IMR-90 (cell line): ENCODE measurements at regions not wholly inside any gene's neighbourhood (a gene's known extent, or its start where the extent isn't known, plus 50 kb on each side); places are given as distances from the start of the nearest gene placed in this dataset.

Source experiments
- BHLHE40 ChIP-seq: fragments of 150-350 bp; IDR thresholded peaks from 2 replicates; pipeline ENCODE4 v1.6.1; 2016; ENCODE audit warnings: mild to moderate bottlenecking, low read depth, low read length
- CEBPB ChIP-seq: IDR thresholded peaks from 2 replicates; pipeline ENCODE4 v1.6.1; 2012; ENCODE audit warnings: low read depth, low read length, improper control_type of control experiment
- CTCF ChIP-seq: conservative IDR thresholded peaks from 2 replicates; pipeline ENCODE4 v1.5.1; 2012; ENCODE audit warnings: mild to moderate bottlenecking, low read depth, low read length, improper control_type of control experiment
- MAFK ChIP-seq: IDR thresholded peaks from 2 replicates; pipeline ENCODE4 v1.6.1; 2012; ENCODE audit warnings: low read depth, low read length, improper control_type of control experiment
- MXI1 ChIP-seq: IDR thresholded peaks from 2 replicates; pipeline ENCODE4 v1.6.1; 2012; ENCODE audit warnings: low read depth, mild to moderate bottlenecking, low read length, moderate library complexity, borderline replicate concordance
- POLR2A ChIP-seq: IDR thresholded peaks from 2 replicates; pipeline ENCODE4 v1.6.1; 2012; ENCODE audit warnings: mild to moderate bottlenecking, low read depth, low read length
- RAD21 ChIP-seq: IDR thresholded peaks from 2 replicates; pipeline ENCODE4 v1.6.1; 2012; ENCODE audit warnings: low read length, improper control_type of control experiment
- RCOR1 ChIP-seq: IDR thresholded peaks from 2 replicates; pipeline ENCODE4 v1.6.1; 2012; ENCODE audit warnings: mild to moderate bottlenecking, low read length, improper control_type of control experiment; ENCODE audit not compliant: insufficient replicate concordance
- RFX5 ChIP-seq: IDR thresholded peaks from 2 replicates; pipeline ENCODE4 v1.8.0; 2012; ENCODE audit warnings: low read depth, mild to moderate bottlenecking, low read length, moderate library complexity
- USF2 ChIP-seq: fragments of 150-350 bp; IDR thresholded peaks from 2 replicates; pipeline ENCODE4 v1.6.1; 2017; ENCODE audit warnings: mild to moderate bottlenecking, antibody characterized with exemption, low read length, low read depth

- TF ChIP-seq CTCF (no peak), POLR2A (no peak), BHLHE40 (no peak), USF2 (no peak), RCOR1 (no peak), RAD21 (no peak), CEBPB (no peak), MXI1 (no peak), MAFK (no peak), RFX5 (no peak)
Observed at GRCh38 chr4:160034501-160034900, 931.6 kb downstream of the RAPGEF2 start.
